Right forelimb (tissue), 1 donor: ENCODE measurements at regions not wholly inside any gene's neighbourhood (a gene's known extent, or its start where the extent isn't known, plus 50 kb on each side); places are given as distances from the start of the nearest gene placed in this dataset.
"Not testable (repeated sequence)": the region's sequence is repeated elsewhere in the genome, so short reads cannot be mapped to it uniquely, and the experiment has no call there.

Source experiments
- DNase-seq: peaks from one replicate; pipeline ENCODE4 v3.0.0-alpha.2; 2018

DNA sequence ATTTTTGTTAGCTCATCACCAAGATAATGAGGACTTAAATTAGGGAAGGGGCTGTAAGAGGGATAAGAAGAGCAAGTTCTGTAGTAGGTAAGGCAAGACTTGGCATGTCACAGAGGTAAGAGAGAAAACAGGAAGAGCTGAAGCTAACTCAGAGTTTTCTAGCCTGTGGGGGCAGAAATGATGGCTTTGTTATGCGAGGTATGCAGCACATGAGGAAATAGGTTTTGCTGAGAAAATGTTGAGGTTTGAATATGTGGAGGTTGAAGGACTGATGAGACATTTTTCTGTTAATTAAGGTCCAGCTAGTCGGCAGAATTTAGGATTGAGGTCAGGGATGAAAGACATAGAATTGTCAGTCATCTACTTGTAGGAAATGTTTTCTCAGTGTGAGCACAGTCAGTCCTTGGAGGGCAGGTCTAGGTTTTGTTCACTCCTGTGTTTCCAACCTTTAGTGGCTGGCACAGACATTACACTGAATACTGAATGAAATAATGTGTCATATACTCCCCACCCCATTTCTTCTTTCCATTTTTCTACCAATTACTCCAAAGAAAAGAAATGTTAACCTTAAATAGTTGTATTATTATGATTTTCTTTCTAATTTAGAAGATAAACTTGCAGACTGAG is 154.0 kb upstream of the AADAT start:
- no peak for DNase-seq

- no peak for DNase-seq
Observed at GRCh38 chr4:170242471-170242870, 152.7 kb upstream of the AADAT start.

DNA sequence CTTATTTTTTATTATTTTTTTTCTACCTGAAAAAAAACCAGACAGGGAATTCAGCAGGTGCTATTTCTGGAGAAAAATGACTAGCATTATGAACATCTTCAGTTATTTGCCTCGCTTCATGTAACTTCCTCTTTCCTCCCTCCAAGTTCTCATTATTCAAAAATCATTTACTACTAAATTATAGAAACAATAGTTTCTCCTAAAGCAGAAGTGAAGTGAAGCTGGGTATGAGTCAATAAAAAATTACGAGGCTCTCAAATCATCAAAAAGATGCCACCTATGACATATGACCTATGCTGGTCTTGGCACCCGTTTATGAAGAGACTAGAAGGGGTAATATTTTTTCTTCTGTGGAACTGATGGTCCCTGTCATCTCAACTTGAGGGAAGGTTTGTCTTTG is 145.0 kb upstream of the AADAT start:
- DNase-seq: no peak

DNA sequence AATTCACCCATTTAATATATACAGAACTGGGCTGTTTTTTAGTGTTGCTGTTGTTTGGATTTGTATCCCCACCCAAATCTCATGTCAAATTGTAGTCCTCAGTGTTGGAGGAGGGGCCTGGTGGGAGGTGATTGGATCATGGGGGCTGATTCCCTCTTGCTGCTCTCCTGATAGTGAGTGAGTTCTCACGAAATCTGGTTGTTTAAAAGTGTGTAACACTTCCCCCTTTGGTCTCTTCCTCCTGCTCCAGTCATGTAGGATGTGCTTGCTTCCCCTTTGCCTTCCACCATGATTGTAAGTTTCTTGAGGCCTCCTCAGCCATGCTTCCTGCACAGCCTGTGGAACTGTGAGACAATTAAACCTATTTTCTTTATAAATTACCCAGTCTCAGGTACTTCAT is 141.6 kb upstream of the AADAT start:
- DNase-seq: no peak

GRCh38 chr4:170230242-170230641 is 140.5 kb upstream of the AADAT start:
- DNase-seq: no peak

GRCh38 chr4:170229006-170229405 is 139.2 kb upstream of the AADAT start:
- DNase-seq: no peak

- DNase-seq: no peak
Observed at GRCh38 chr4:170227928-170228327, 138.2 kb upstream of the AADAT start.

DNA sequence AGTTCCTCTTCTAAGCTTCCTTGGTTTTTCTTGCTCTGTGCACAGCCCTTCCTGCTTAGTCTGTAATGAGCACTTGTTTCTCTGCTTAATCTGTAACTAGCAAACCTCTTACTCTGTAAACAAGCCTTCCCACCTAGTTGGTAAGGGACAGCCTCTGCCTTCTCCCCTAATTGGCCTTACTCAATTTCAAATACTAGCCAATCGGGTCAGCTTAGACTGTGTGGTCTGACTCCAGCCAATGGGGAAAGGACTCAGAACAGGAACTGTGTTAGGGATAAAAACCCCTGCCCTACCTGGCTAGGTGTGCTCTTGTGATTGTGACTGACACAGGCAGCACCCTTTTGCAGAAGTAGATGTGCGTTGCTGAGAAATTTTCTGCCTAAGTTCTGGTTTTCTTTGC is 136.5 kb upstream of the AADAT start:
- DNase-seq: no peak

DNA sequence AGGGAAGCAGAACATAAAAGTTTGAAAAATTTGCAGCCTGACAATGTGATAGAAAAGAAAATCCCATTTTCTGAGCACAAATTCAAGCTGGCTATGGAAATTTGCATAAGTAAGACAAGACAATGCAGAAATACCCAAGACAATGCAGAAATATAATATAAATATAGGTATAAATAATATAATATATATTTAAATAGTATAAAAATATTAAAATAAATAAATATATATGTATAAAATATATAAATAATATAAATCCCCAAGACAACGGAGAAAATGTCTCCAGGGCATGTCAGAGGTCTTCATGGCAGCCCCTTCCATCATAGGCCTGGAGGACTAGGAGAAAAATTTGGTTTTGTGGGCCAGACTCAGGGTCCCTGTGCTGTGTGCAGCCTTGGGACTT is 125.0 kb upstream of the AADAT start:
- no peak for DNase-seq

DNA sequence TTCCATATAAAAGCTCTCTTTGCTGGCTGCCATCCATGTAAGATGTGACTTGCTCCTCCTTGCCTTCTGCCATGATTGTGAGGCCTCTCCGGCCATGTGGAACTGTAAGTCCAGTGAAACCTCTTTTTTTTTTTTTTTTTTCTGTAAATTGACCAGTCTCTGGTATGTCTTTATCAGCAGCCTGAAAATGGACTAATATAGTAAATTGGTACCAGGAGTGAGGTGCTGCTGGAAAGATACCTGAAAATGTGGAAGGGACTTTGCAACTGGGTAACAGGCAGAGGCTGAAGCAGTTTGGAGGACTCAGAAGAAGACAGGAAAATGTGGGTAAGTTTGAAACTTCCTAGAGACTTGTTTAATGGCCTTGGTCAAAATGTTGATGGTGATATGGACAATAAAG is 124.3 kb upstream of the AADAT start:
- no peak for DNase-seq

DNA sequence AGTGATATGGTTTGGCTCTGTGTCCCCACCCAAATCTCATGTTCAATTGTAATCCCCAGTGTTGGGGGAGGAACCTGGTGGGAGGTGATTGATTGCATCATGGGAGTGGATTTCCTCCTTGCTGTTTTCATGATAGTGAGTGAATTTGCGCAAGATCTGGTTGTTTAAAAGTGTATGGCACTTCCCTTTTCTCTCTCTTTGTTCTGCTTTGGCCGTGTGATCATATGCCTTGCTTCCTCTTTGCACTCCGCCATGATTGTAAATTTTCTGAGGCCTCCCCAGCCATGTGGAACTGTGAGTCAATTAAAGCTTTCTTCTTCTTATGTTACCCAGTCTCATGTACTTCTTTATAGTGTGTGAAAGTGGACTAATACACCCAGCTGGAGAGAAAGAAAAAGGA is 113.0 kb upstream of the AADAT start:
- DNase-seq: no peak

GRCh38 chr4:170198747-170199146 is 109.0 kb upstream of the AADAT start:
- no peak for DNase-seq

DNA sequence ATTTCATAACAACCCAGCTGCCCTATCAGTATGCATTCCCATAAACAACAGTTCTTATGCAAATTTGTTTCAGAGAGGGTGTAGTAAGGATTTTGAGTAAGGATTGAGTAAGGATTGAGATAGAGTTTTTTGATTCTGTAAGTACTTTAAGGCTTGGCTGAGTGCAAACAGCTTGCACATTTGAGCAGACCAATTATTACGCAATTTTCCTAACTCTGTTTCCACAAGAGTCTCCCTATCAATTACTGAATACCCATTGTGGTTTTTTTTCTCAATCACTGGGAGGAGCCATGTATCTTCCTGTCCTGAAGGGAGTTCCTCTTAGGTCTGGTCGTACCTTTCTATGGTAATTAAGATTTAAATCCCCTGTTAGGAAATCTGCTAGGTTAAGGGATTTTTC is 105.0 kb upstream of the AADAT start:
- DNase-seq: not testable (repeated sequence)

- no peak for DNase-seq
Observed at GRCh38 chr4:170193496-170193895, 103.7 kb upstream of the AADAT start.

GRCh38 chr4:170190265-170190664 is 100.5 kb upstream of the AADAT start:
- no peak for DNase-seq

DNA sequence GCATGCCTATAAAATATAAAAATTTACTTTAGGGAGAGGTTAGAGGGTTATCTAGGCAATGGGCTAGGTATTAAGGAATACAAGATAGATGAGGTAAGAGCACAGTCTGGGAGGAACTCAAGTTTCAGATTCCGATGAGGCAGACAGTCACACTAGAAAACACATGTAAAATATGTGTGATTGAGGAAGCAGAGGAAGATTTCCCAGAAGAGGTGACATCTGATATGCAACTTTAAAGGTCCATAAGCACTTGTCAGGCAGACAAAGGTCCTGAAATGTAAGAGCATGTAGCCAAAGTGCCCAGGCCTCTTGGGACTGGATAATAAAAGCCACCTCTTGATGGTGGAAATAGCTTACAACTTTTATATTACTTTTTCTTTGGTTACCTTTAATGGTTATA is 81.1 kb upstream of the AADAT start:
- DNase-seq: no peak

DNA sequence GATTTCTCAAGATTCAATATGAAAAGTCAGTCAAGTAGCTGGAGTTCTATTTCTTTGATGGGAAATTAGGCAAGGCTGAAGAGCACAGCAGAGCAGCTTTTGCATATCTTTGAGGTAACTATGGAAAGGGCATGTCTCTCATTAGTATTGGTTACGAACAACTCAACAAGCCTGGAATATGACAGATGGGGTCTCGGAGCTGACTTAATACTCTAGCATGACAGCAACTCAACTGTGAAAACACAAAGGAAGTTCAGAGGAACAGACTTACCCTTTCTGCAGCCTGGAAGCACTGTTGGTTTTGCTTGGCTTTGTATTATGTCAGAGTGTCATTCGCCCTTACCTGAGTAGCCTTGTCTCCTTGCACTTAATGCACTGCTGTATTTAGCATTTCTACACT is 79.9 kb upstream of the AADAT start:
- DNase-seq: no peak

- DNase-seq: no peak
Observed at GRCh38 chr4:170167678-170168077, 77.9 kb upstream of the AADAT start.

GRCh38 chr4:170166193-170166592 is 76.4 kb upstream of the AADAT start:
- not testable (repeated sequence) for DNase-seq

- no peak for DNase-seq
Observed at GRCh38 chr4:170162416-170162815, 72.7 kb upstream of the AADAT start.

GRCh38 chr4:170157670-170158069 is 67.9 kb upstream of the AADAT start:
- no peak for DNase-seq

- DNase-seq: no peak
Observed at GRCh38 chr4:170145120-170145519, 55.4 kb upstream of the AADAT start.

DNA sequence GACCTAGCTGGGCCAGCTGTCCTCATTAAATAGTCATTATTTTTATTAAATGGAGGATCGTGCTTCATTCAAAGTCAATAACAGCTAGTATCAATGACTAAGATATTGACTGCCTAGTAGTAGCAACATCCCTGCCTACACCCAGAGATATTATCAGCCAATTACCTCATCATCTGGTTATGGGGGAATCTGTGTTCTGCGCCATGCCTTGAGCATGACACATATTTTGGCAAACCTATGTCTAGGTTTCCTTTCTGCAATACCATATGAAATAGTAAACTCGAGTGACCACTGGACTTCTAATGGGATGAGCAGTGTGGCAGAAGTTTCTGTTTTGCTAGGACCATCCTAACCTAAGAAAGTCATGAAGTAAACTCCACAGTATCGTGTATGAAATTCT is 50.0 kb upstream of the AADAT start:
- no peak for DNase-seq
